ENCODE measurements at regions not wholly inside any gene's neighbourhood (a gene's known extent, or its start where the extent isn't known, plus 50 kb on each side); places are given as distances from the start of the nearest gene placed in this dataset.

GRCh38 chr3:64922213-64922612 is 234.4 kb upstream of the ADAMTS9 start:
- Histone ChIP-seq H3K4me3 (ENCODE audit: low read depth, low read length) (no peak overlapping the region), H3K36me3 (ENCODE audit: control insufficient read depth, insufficient read depth, low read length) (no peaks in the 10 kb centered on the region), H3K4me1 (ENCODE audit: control insufficient read depth, insufficient read depth, low read length) (no peaks in the 10 kb centered on the region), H3K27ac (ENCODE audit: low read depth, low read length) (no peak overlapping the region), H3K9me3 (ENCODE audit: control insufficient read depth, insufficient read depth, low read length) (no peaks in the 10 kb centered on the region), H3K27me3 (ENCODE audit: control insufficient read depth, insufficient read depth, low read length) (no peaks in the 10 kb centered on the region)
- no CpG with 5 or more reads among the region's 2 CpGs for WGBS (ENCODE audit: insufficient coverage)
- no peak for DNase-seq (ENCODE audit: low read depth in 4 of 6, low spot score in 6 of 6)

DNA sequence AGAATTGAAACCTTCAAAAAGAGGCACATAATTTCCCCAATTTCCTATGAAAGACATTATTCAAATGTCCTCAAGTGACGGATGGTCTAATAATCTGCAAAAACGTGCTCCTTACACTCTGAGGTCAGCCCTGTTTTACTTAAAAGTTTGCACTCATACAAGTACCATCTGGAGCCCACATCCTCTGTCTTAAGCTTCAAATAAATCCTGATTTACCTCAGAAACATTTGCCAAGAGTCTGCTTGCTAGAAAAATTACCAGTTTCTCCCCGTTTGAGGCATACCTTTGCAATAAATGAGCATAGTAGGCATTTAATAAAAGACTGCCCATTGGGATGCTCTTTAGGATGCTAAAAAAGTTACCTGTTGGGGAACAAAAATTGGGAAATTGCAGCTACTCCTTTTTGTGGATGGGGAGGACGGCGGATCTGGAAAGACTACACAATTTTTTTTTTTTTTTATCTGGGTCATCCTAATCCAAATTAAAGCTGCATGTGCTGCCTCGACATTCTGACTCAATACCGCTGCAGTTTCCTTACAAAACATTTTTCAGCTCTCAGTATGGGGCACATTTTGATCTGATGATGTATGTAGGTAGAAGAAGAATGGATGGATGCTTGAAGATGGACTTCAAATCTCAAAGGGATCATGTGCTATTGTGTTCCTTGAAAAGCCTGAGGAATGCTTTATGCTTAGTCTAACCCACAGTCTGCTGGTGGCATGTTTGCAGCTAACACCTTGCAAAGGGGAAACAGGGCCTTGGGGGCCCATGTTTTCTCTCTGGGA is 233.7 kb upstream of the ADAMTS9 start:
- no peaks in the 10 kb centered on the region for H3K9me3 ChIP-seq (ENCODE audit: control insufficient read depth, insufficient read depth, low read length)
- H3K36me3 ChIP-seq (ENCODE audit: control insufficient read depth, insufficient read depth, low read length) = no peaks in the 10 kb centered on the region
- H3K4me3 ChIP-seq (ENCODE audit: low read depth, low read length) = no peak overlapping the region
- DNase-seq (ENCODE audit: low read depth in 4 of 6, low spot score in 6 of 6) = no peak
- no peaks in the 10 kb centered on the region for H3K27me3 ChIP-seq (ENCODE audit: control insufficient read depth, insufficient read depth, low read length)
- H3K27ac ChIP-seq (ENCODE audit: low read depth, low read length) = no peak overlapping the region
- H3K4me1 ChIP-seq (ENCODE audit: control insufficient read depth, insufficient read depth, low read length) = no peaks in the 10 kb centered on the region
- WGBS (ENCODE audit: insufficient coverage) = 68% methylated on average over 3 of the region's 7 CpGs

GRCh38 chr3:64919934-64920333 is 232.1 kb upstream of the ADAMTS9 start:
- Histone ChIP-seq H3K4me1 (ENCODE audit: control insufficient read depth, insufficient read depth, low read length) (no peaks in the 10 kb centered on the region), H3K9me3 (ENCODE audit: control insufficient read depth, insufficient read depth, low read length) (no peaks in the 10 kb centered on the region), H3K27me3 (ENCODE audit: control insufficient read depth, insufficient read depth, low read length) (no peaks in the 10 kb centered on the region), H3K36me3 (ENCODE audit: control insufficient read depth, insufficient read depth, low read length) (no peaks in the 10 kb centered on the region), H3K4me3 (ENCODE audit: low read depth, low read length) (no peak overlapping the region), H3K27ac (ENCODE audit: low read depth, low read length) (no peak overlapping the region)
- DNase-seq (ENCODE audit: low read depth in 4 of 6, low spot score in 6 of 6) = no peak
- no CpG with 5 or more reads among the region's 1 CpG for WGBS (ENCODE audit: insufficient coverage)

- Histone ChIP-seq H3K4me1 (ENCODE audit: control insufficient read depth, insufficient read depth, low read length) (no peaks in the 10 kb centered on the region), H3K27me3 (ENCODE audit: control insufficient read depth, insufficient read depth, low read length) (no peaks in the 10 kb centered on the region), H3K4me3 (ENCODE audit: low read depth, low read length) (no peak overlapping the region), H3K9me3 (ENCODE audit: control insufficient read depth, insufficient read depth, low read length) (no peaks in the 10 kb centered on the region), H3K27ac (ENCODE audit: low read depth, low read length) (no peak overlapping the region), H3K36me3 (ENCODE audit: control insufficient read depth, insufficient read depth, low read length) (no peaks in the 10 kb centered on the region)
- DNase-seq (ENCODE audit: low read depth in 4 of 6, low spot score in 6 of 6) = no peak
Measured at GRCh38 chr3:64918989-64919388, 231.2 kb upstream of the ADAMTS9 start.

GRCh38 chr3:64917914-64918453 is 230.2 kb upstream of the ADAMTS9 start:
- Histone ChIP-seq H3K9me3 (ENCODE audit: control insufficient read depth, insufficient read depth, low read length) (no peaks in the 10 kb centered on the region), H3K27ac (ENCODE audit: low read depth, low read length) (no peak overlapping the region), H3K36me3 (ENCODE audit: control insufficient read depth, insufficient read depth, low read length) (no peaks in the 10 kb centered on the region), H3K4me1 (ENCODE audit: control insufficient read depth, insufficient read depth, low read length) (no peaks in the 10 kb centered on the region), H3K27me3 (ENCODE audit: control insufficient read depth, insufficient read depth, low read length) (no peaks in the 10 kb centered on the region), H3K4me3 (ENCODE audit: low read depth, low read length) (no peak overlapping the region)
- WGBS (ENCODE audit: insufficient coverage) = no CpG with 5 or more reads among the region's 1 CpG
- DNase-seq (ENCODE audit: low read depth in 4 of 6, low spot score in 6 of 6) = no peak

GRCh38 chr3:64916937-64917336 is 229.1 kb upstream of the ADAMTS9 start:
- H3K36me3 ChIP-seq (ENCODE audit: control insufficient read depth, insufficient read depth, low read length) = no peaks in the 10 kb centered on the region
- no peak overlapping the region for H3K27ac ChIP-seq (ENCODE audit: low read depth, low read length)
- DNase-seq (ENCODE audit: low read depth in 4 of 6, low spot score in 6 of 6) = no peak
- H3K4me1 ChIP-seq (ENCODE audit: control insufficient read depth, insufficient read depth, low read length) = no peaks in the 10 kb centered on the region
- no CpG with 5 or more reads among the region's 4 CpGs for WGBS (ENCODE audit: insufficient coverage)
- no peak overlapping the region for H3K4me3 ChIP-seq (ENCODE audit: low read depth, low read length)
- H3K27me3 ChIP-seq (ENCODE audit: control insufficient read depth, insufficient read depth, low read length) = no peaks in the 10 kb centered on the region
- H3K9me3 ChIP-seq (ENCODE audit: control insufficient read depth, insufficient read depth, low read length) = no peaks in the 10 kb centered on the region

DNA sequence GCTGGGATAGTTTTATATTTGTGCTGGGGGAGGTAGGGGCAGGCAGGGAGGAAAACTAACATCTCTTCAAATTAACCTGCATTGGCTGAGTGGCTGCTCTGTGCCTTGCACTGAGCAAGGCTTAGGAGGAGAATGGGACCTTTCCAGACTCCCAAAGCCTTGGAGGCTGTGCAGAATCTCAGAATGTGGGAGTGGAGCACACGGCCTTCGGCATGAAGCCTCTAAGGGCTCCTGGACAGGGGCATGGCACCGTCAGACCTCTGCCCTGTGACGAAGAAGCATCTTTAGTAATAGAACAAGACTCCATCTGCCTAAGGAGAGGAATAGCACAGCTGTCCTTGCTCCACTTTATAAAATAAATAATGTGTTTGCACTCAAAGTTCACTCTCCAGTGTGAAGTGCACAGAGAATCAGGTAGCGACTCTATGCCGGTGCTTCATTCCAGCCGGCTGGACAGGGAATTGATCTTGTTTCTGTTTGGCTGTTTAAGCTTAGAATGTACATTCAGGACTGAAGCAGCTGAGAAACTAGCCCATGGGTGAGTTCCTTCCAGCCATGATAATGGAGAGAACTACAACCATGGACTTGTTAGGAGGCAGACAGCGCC is 228.5 kb upstream of the ADAMTS9 start:
- Histone ChIP-seq H3K36me3 (ENCODE audit: control insufficient read depth, insufficient read depth, low read length) (no peaks in the 10 kb centered on the region), H3K27me3 (ENCODE audit: control insufficient read depth, insufficient read depth, low read length) (no peaks in the 10 kb centered on the region), H3K9me3 (ENCODE audit: control insufficient read depth, insufficient read depth, low read length) (no peaks in the 10 kb centered on the region), H3K4me3 (ENCODE audit: low read depth, low read length) (no peak overlapping the region), H3K4me1 (ENCODE audit: control insufficient read depth, insufficient read depth, low read length) (no peaks in the 10 kb centered on the region), H3K27ac (ENCODE audit: low read depth, low read length) (no peak overlapping the region)
- DNase-seq (ENCODE audit: low read depth in 4 of 6, low spot score in 6 of 6) = no peak
- WGBS (ENCODE audit: insufficient coverage) = 48% methylated on average over 4 of the region's 8 CpGs

DNA sequence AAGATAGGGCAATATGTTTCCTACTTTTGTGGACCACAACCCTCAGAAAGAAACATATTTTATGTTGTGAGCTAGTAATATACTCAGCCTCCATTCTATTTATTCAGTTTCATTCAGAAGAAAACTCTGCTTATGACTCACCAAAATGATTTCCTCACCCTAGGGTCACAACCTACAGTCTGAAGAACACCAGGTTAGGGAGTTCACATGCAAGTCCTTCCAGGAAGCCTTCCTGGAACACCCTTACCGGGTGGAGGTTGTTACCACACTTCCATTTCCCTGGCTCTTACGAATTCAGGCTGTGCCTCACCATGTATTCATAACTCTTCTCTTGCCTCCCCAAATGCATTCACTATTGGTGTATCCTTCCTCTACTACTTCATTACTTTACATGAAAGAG is 228.0 kb upstream of the ADAMTS9 start:
- H3K9me3 ChIP-seq (ENCODE audit: control insufficient read depth, insufficient read depth, low read length) = no peaks in the 10 kb centered on the region
- no peaks in the 10 kb centered on the region for H3K27me3 ChIP-seq (ENCODE audit: control insufficient read depth, insufficient read depth, low read length)
- no peak overlapping the region for H3K27ac ChIP-seq (ENCODE audit: low read depth, low read length)
- no peaks in the 10 kb centered on the region for H3K36me3 ChIP-seq (ENCODE audit: control insufficient read depth, insufficient read depth, low read length)
- no peak for DNase-seq (ENCODE audit: low read depth in 4 of 6, low spot score in 6 of 6)
- WGBS (ENCODE audit: insufficient coverage) = 95% methylated on average over 2 of the region's 2 CpGs
- no peak overlapping the region for H3K4me3 ChIP-seq (ENCODE audit: low read depth, low read length)
- no peaks in the 10 kb centered on the region for H3K4me1 ChIP-seq (ENCODE audit: control insufficient read depth, insufficient read depth, low read length)

GRCh38 chr3:64913515-64913914 is 225.7 kb upstream of the ADAMTS9 start:
- DNase-seq (ENCODE audit: low read depth in 4 of 6, low spot score in 6 of 6) = no peak
- Histone ChIP-seq H3K36me3 (ENCODE audit: control insufficient read depth, insufficient read depth, low read length) (no peaks in the 10 kb centered on the region), H3K9me3 (ENCODE audit: control insufficient read depth, insufficient read depth, low read length) (no peaks in the 10 kb centered on the region), H3K27me3 (ENCODE audit: control insufficient read depth, insufficient read depth, low read length) (no peaks in the 10 kb centered on the region), H3K27ac (ENCODE audit: low read depth, low read length) (no peak overlapping the region), H3K4me3 (ENCODE audit: low read depth, low read length) (no peak overlapping the region), H3K4me1 (ENCODE audit: control insufficient read depth, insufficient read depth, low read length) (no peaks in the 10 kb centered on the region)
- WGBS (ENCODE audit: insufficient coverage) = no CpG with 5 or more reads among the region's 4 CpGs

DNA sequence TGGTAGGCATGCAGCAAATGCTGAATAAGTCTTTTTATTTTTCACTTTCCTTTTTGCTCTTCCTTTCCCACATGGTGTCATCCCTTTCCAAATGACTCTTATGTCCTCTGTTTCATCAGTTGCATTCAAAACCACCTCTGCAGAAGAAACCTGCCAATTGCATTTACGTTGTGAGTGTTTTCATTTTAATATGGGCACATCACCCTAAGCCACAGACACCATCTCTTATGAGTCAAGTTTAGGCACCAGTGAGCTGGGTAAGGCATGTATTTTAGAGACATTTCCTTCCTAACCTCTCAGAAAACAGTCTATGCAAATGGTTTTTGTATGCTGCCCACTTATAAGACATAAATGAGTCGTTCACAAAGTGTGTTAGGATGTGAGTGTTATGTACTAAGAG is 223.3 kb upstream of the ADAMTS9 start:
- Histone ChIP-seq H3K36me3 (ENCODE audit: control insufficient read depth, insufficient read depth, low read length) (no peaks in the 10 kb centered on the region), H3K9me3 (ENCODE audit: control insufficient read depth, insufficient read depth, low read length) (no peaks in the 10 kb centered on the region), H3K27ac (ENCODE audit: low read depth, low read length) (no peak overlapping the region), H3K4me3 (ENCODE audit: low read depth, low read length) (no peak overlapping the region), H3K4me1 (ENCODE audit: control insufficient read depth, insufficient read depth, low read length) (no peaks in the 10 kb centered on the region), H3K27me3 (ENCODE audit: control insufficient read depth, insufficient read depth, low read length) (no peaks in the 10 kb centered on the region)
- DNase-seq (ENCODE audit: low read depth in 4 of 6, low spot score in 6 of 6) = no peak
- WGBS (ENCODE audit: insufficient coverage) = no CpG with 5 or more reads among the region's 2 CpGs
